Spleen (tissue), 7 donors: ENCODE measurements at regions not wholly inside any gene's neighbourhood (a gene's known extent, or its start where the extent isn't known, plus 50 kb on each side); places are given as distances from the start of the nearest gene placed in this dataset.

Source experiments
- POLR2A ChIP-seq, 3 donors: fragments of 450-650 bp; IDR thresholded peaks; one replicate each; pipeline ENCODE4 v1.5.1; 2017; ENCODE audit warnings: antibody characterized with exemption in 3 of 3, mild to moderate bottlenecking in 1 of 3
- POLR2AphosphoS5 ChIP-seq, 3 donors: sonication (generic); formaldehyde crosslinking; IDR thresholded peaks; one replicate each; pipeline ENCODE4 v1.5.1; 2017; ENCODE audit warnings: antibody characterized with exemption in 3 of 3
- TF ChIP-seq, protein P1 (sequence below), 11 experiments: fragments of 200-600 bp in 7 of 11; fragments of 450-650 bp in 4 of 11; sonication (generic) in 4 of 11; IDR thresholded peaks in 8 of 11; conservative IDR thresholded peaks in 3 of 11; 1 replicate in 7 of 11; 2 replicates in 4 of 11; pipeline versions ENCODE4 v1.4.0 to v1.8.0; 2016 to 2021; ENCODE audit warnings: antibody characterized with exemption in 11 of 11, inconsistent platforms in 4 of 11, mild to moderate bottlenecking in 1 of 11
- donor health status: DM: no; HTN: no; CAD: no; lungs with moderate emphysema.
- donor health status: DM: no; HTN: no; CAD: no.
- donor health status: DM: no; HTN: no; CAD: no.

DNA sequence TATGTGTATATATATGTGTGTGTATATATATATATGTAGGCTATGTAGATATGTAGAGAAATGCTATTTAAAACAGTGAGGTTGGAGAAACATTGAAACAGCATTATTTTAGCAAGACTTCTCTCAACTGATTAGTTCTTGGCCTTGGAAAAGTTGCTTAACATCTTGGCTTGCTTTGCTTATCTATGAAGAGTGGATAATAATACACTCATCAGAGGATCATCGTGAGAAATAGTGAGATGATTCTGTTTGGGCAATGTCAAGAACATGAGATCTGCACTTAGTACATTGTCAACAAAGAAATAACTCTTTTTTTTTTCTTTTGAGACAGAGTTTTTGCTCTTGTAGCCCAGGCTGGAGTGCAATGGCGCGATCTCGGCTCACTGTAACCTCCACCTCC is 128.3 kb downstream of the KLF5 start:
- no peak for TF ChIP-seq POLR2AphosphoS5 (IDR thresholded peaks at IDR 0.05)
- TF ChIP-seq, protein P1, sequence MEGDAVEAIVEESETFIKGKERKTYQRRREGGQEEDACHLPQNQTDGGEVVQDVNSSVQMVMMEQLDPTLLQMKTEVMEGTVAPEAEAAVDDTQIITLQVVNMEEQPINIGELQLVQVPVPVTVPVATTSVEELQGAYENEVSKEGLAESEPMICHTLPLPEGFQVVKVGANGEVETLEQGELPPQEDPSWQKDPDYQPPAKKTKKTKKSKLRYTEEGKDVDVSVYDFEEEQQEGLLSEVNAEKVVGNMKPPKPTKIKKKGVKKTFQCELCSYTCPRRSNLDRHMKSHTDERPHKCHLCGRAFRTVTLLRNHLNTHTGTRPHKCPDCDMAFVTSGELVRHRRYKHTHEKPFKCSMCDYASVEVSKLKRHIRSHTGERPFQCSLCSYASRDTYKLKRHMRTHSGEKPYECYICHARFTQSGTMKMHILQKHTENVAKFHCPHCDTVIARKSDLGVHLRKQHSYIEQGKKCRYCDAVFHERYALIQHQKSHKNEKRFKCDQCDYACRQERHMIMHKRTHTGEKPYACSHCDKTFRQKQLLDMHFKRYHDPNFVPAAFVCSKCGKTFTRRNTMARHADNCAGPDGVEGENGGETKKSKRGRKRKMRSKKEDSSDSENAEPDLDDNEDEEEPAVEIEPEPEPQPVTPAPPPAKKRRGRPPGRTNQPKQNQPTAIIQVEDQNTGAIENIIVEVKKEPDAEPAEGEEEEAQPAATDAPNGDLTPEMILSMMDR (IDR thresholded peaks at IDR 0.05 in 8 of 11, conservative IDR thresholded peaks at IDR 0.05 in 3 of 11): no peak
- no peak for TF ChIP-seq POLR2A (IDR thresholded peaks at IDR 0.05)
